ENCODE measurements at regions not wholly inside any gene's neighbourhood (a gene's known extent, or its start where the extent isn't known, plus 50 kb on each side); places are given as distances from the start of the nearest gene placed in this dataset.

DNA sequence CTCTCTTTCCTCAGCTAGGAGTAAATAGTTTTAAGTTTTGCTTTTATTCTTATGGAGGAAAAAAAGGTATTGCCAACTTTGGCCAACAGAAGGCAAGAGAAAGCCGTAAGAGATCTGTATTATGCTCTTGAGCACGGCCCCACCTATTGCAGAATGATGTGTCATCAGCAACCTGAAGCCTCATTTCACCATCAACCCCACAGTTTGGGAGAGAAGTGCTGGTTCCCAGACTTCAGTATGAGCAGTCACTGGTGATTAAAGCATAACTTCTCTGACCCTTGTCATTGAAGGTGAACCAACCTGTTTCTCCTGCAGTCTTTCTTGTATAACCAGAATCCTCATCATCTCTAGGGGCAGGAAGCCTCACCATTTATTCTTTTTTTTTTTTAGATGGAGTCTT lies 100.2 kb downstream of the SIPA1L2 start:
- Histone ChIP-seq H3K27me3 (ENCODE audit: insufficient read depth, low read depth, low read length) (no peaks in the 10 kb centered on the region), H3K4me3 (ENCODE audit: low read length) (no peak overlapping the region), H3K9ac (ENCODE audit: low read length) (no peak overlapping the region), H3F3A (ENCODE audit: insufficient read depth, low read length, poor library complexity, severe bottlenecking) (no peaks in the 10 kb centered on the region), H4K20me1 (ENCODE audit: insufficient read depth) (no peaks in the 10 kb centered on the region), H3K4me2 (ENCODE audit: low read length) (no peak overlapping the region), H3K9me3 (ENCODE audit: low read length) (no peaks in the 10 kb centered on the region), H3K27ac (ENCODE audit: low read length) (no peak overlapping the region), H3K36me3 (ENCODE audit: insufficient read depth, low read length) (no peaks in the 10 kb centered on the region), H3K79me2 (replicated peaks; ENCODE audit: insufficient read depth, low read length) (peaks cover 4% of the 10 kb centered on the region), H2AFZ (ENCODE audit: low read depth, low read length) (no peak overlapping the region), H3K9me2 (ENCODE audit: insufficient read depth, low read length) (no peaks in the 10 kb centered on the region)
- TF ChIP-seq RAD21 (conservative IDR thresholded peaks at IDR 0.05) (no peak), SMC3 (conservative IDR thresholded peaks at IDR 0.05; ENCODE audit: poor library complexity) (no peak), TAF1 (IDR thresholded peaks at IDR 0.05; ENCODE audit: low read depth) (no peak)

DNA sequence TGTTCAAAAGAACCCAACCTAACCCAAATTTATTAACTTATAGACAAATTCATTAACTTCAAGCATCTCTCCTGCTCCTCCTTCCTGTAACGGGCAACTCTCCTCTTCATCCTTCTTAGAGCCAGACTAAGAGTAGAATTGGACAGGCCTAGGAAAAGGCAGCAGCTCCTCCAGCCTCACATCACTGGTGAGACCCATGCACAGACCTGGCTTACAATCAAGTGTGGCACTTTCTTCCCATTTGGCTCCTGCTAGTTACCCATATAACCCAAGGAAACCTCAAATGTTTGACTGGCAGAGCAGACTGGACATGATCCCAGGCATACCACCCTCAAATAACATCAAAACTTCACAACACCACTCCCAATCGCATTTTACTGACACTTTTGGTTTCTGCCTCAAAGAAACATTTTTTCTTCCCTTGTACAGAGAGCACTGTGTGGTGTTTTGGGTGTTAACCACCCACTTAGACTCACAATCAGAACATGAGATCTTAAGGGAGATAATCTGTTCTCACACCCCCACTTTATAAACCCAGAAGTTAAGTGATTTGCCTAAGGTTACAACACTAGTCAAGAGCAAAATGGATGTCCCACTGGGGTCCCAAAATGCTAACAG lies 101.4 kb downstream of the SIPA1L2 start:
- Histone ChIP-seq H3K79me2 (replicated peaks; ENCODE audit: insufficient read depth, low read length) (peaks cover 10% of the 10 kb centered on the region), H3K9me2 (ENCODE audit: insufficient read depth, low read length) (no peaks in the 10 kb centered on the region), H2AFZ (ENCODE audit: low read depth, low read length) (no peak overlapping the region), H3K4me2 (ENCODE audit: low read length) (no peak overlapping the region), H4K20me1 (ENCODE audit: insufficient read depth) (no peaks in the 10 kb centered on the region), H3K27ac (ENCODE audit: low read length) (no peak overlapping the region), H3K36me3 (ENCODE audit: insufficient read depth, low read length) (no peaks in the 10 kb centered on the region), H3K27me3 (ENCODE audit: insufficient read depth, low read depth, low read length) (no peaks in the 10 kb centered on the region), H3F3A (ENCODE audit: insufficient read depth, low read length, poor library complexity, severe bottlenecking) (no peaks in the 10 kb centered on the region), H3K9ac (ENCODE audit: low read length) (no peak overlapping the region), H3K9me3 (ENCODE audit: low read length) (no peaks in the 10 kb centered on the region), H3K4me3 (ENCODE audit: low read length) (no peak overlapping the region)
- TF ChIP-seq, protein P1, sequence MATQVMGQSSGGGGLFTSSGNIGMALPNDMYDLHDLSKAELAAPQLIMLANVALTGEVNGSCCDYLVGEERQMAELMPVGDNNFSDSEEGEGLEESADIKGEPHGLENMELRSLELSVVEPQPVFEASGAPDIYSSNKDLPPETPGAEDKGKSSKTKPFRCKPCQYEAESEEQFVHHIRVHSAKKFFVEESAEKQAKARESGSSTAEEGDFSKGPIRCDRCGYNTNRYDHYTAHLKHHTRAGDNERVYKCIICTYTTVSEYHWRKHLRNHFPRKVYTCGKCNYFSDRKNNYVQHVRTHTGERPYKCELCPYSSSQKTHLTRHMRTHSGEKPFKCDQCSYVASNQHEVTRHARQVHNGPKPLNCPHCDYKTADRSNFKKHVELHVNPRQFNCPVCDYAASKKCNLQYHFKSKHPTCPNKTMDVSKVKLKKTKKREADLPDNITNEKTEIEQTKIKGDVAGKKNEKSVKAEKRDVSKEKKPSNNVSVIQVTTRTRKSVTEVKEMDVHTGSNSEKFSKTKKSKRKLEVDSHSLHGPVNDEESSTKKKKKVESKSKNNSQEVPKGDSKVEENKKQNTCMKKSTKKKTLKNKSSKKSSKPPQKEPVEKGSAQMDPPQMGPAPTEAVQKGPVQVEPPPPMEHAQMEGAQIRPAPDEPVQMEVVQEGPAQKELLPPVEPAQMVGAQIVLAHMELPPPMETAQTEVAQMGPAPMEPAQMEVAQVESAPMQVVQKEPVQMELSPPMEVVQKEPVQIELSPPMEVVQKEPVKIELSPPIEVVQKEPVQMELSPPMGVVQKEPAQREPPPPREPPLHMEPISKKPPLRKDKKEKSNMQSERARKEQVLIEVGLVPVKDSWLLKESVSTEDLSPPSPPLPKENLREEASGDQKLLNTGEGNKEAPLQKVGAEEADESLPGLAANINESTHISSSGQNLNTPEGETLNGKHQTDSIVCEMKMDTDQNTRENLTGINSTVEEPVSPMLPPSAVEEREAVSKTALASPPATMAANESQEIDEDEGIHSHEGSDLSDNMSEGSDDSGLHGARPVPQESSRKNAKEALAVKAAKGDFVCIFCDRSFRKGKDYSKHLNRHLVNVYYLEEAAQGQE (IDR thresholded peaks at IDR 0.05; ENCODE audit: borderline replicate concordance): no peak
- no peak for TF ChIP-seq MXI1 (conservative IDR thresholded peaks at IDR 0.05; ENCODE audit: poor library complexity, severe bottlenecking)
- no peak for TF ChIP-seq EP300 (conservative IDR thresholded peaks at IDR 0.05; ENCODE audit: poor library complexity, severe bottlenecking)
- TF ChIP-seq EZH2 (IDR thresholded peaks at IDR 0.05; ENCODE audit: borderline replicate concordance, insufficient read depth, low read length, poor library complexity, severe bottlenecking): no peak
- no peak for TF ChIP-seq CTCF (IDR thresholded peaks at IDR 0.05; ENCODE audit: poor library complexity, severe bottlenecking)
- no peak for TF ChIP-seq POLR2AphosphoS5 (IDR thresholded peaks at IDR 0.05)

DNA sequence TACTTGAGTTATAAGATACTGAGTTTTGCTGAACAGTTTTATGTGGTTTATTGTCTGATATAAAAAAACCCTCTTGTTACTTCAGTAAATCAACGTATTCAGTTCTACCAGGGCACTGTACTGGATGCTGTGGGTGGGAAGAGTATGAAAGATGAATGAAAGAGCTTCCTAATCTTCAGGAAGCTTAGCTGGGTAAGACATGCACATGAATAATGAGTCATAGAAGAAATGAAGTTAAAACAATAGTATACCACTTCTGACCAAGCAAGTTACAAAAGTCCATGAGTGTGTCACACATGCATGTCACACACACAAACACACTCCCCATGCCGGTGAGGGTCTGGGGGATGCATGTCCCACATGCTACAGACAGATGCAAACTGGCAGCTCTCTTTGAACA lies 105.9 kb downstream of the SIPA1L2 start:
- no peaks in the 10 kb centered on the region for H3K9me3 ChIP-seq (ENCODE audit: low read length)
- H3K4me3 ChIP-seq (ENCODE audit: low read length): no peak overlapping the region
- no peak overlapping the region for H2AFZ ChIP-seq (ENCODE audit: low read depth, low read length)
- no peak overlapping the region for H3K9ac ChIP-seq (ENCODE audit: low read length)
- H3K4me2 ChIP-seq (ENCODE audit: low read length): no peak overlapping the region
- H3K27me3 ChIP-seq (ENCODE audit: insufficient read depth, low read depth, low read length): no peaks in the 10 kb centered on the region
- H3K27ac ChIP-seq (ENCODE audit: low read length): no peak overlapping the region
- no peaks in the 10 kb centered on the region for H3F3A ChIP-seq (ENCODE audit: insufficient read depth, low read length, poor library complexity, severe bottlenecking)
- TF ChIP-seq EZH2 (IDR thresholded peaks at IDR 0.05; ENCODE audit: borderline replicate concordance, insufficient read depth, low read length, poor library complexity, severe bottlenecking): no peak
- TF ChIP-seq RAD21 (conservative IDR thresholded peaks at IDR 0.05): no peak
- TF ChIP-seq, protein P1 (IDR thresholded peaks at IDR 0.05; ENCODE audit: borderline replicate concordance): no peak
- TF ChIP-seq MXI1 (conservative IDR thresholded peaks at IDR 0.05; ENCODE audit: poor library complexity, severe bottlenecking): no peak
- no peak for TF ChIP-seq SMC3 (conservative IDR thresholded peaks at IDR 0.05; ENCODE audit: poor library complexity)
- TF ChIP-seq CTCF (IDR thresholded peaks at IDR 0.05; ENCODE audit: poor library complexity, severe bottlenecking): no peak
- TF ChIP-seq POLR2AphosphoS5 (IDR thresholded peaks at IDR 0.05): no peak
- no peak for TF ChIP-seq EP300 (conservative IDR thresholded peaks at IDR 0.05; ENCODE audit: poor library complexity, severe bottlenecking)
- no peak for TF ChIP-seq TAF1 (IDR thresholded peaks at IDR 0.05; ENCODE audit: low read depth)
- no peaks in the 10 kb centered on the region for H3K36me3 ChIP-seq (ENCODE audit: insufficient read depth, low read length)
- H3K79me2 ChIP-seq (replicated peaks; ENCODE audit: insufficient read depth, low read length): peaks cover 15% of the 10 kb centered on the region
- H4K20me1 ChIP-seq (ENCODE audit: insufficient read depth): no peaks in the 10 kb centered on the region
- H3K9me2 ChIP-seq (ENCODE audit: insufficient read depth, low read length): no peaks in the 10 kb centered on the region
